IMR-90 (cell line): ENCODE measurements at regions not wholly inside any gene's neighbourhood (a gene's known extent, or its start where the extent isn't known, plus 50 kb on each side); places are given as distances from the start of the nearest gene placed in this dataset.

ENCODE experiments used
- ATAC-seq: fragments of 200-7000 bp; cut with Tn5 transposase; 2 replicates; pipeline ENCODE4 v1.9.1; 2020; ENCODE audit warnings: low read depth, mild to moderate bottlenecking, moderate library complexity
- BruUV-seq: library from RNA; stranded (reverse); fragments of 400-500 nt; replicated peaks from 2 replicates; lab custom pipeline; 2021; lab: Mats Ljungman, UMichigan
- CTCF ChIA-PET: fragments of 300-600 bp; formaldehyde crosslinking; extraction: SDS; loops from one replicate; lab custom pipeline; 2021; ENCODE audit warnings: antibody characterized with exemption; lab: Yijun Ruan, JAX
- POLR2A ChIA-PET: fragments of 300-600 bp; sonication (Branson Sonifier 250); formaldehyde crosslinking; loops from one replicate; lab custom pipeline; 2022; ENCODE audit warnings: antibody characterized with exemption; ENCODE audit not compliant: unreplicated experiment; lab: Charles Lee
- DNase-seq: peaks from one replicate; pipeline ENCODE4 v3.0.0; 2013
- H2AFZ ChIP-seq: replicated peaks from 2 replicates; pipeline ENCODE3; 2013; ENCODE audit warnings: low read length, mild to moderate bottlenecking; ENCODE audit not compliant: poor library complexity
- H2AK5ac ChIP-seq: 2 replicates; pipeline ENCODE4 v1.6.1; 2013; ENCODE audit warnings: low read depth, low read length, inconsistent platforms
- H2AK9ac ChIP-seq: replicated peaks from 2 replicates; pipeline ENCODE3; 2013; ENCODE audit warnings: mild to moderate bottlenecking, low read depth, low read length, moderate library complexity; ENCODE audit not compliant: poor library complexity
- H2BK120ac ChIP-seq: 2 replicates; pipeline ENCODE4 v1.6.1; 2013; ENCODE audit warnings: low read depth, low read length, inconsistent platforms
- H2BK15ac ChIP-seq: 3 replicates; pipeline ENCODE4 v1.6.1; 2013; ENCODE audit warnings: low read depth, low read length, inconsistent platforms
- H2BK20ac ChIP-seq: 2 replicates; pipeline ENCODE4 v1.6.1; 2013; ENCODE audit warnings: low read depth, mild to moderate bottlenecking, inconsistent platforms, low read length, moderate library complexity
- H2BK5ac ChIP-seq: 2 replicates; pipeline ENCODE4 v1.6.1; 2013; ENCODE audit warnings: mild to moderate bottlenecking, low read depth, low read length, inconsistent platforms; ENCODE audit not compliant: poor library complexity, severe bottlenecking
- H3K14ac ChIP-seq: replicated peaks from 2 replicates; pipeline ENCODE4 v1.6.1; 2013; ENCODE audit warnings: low read depth, low read length, inconsistent platforms
- H3K18ac ChIP-seq: 2 replicates; pipeline ENCODE4 v1.6.1; 2013; ENCODE audit warnings: low read depth, low read length, control low read depth
- H3K23ac ChIP-seq: 2 replicates; pipeline ENCODE4 v1.6.1; 2013; ENCODE audit warnings: low read depth, low read length, inconsistent platforms
- H3K27ac ChIP-seq: 2 replicates; pipeline ENCODE4 v1.5.1; 2013; ENCODE audit warnings: mild to moderate bottlenecking, control low read depth, low read length; ENCODE audit not compliant: insufficient read depth
- H3K27me3 ChIP-seq: 2 replicates; pipeline ENCODE4 v1.6.1; 2013; ENCODE audit warnings: low read length; ENCODE audit not compliant: control insufficient read depth, insufficient read depth
- H3K36me3 ChIP-seq: 2 replicates; pipeline ENCODE4 v1.6.1; 2013; ENCODE audit warnings: low read length, mixed read lengths; ENCODE audit not compliant: control insufficient read depth, insufficient read depth
- H3K4ac ChIP-seq: 2 replicates; pipeline ENCODE4 v1.6.1; 2013; ENCODE audit warnings: low read depth, low read length, inconsistent platforms
- H3K4me1 ChIP-seq: 2 replicates; pipeline ENCODE4 v1.6.1; 2013; ENCODE audit warnings: low read length, mixed read lengths; ENCODE audit not compliant: control insufficient read depth, insufficient read depth
- H3K4me2 ChIP-seq: 2 replicates; pipeline ENCODE4 v1.6.1; 2013; ENCODE audit warnings: low read depth, mild to moderate bottlenecking, control low read depth, low read length, moderate library complexity
- H3K4me3 ChIP-seq: 2 replicates; pipeline ENCODE4 v1.5.1; 2013; ENCODE audit warnings: low read depth, mild to moderate bottlenecking, control low read depth, low read length, moderate library complexity; ENCODE audit not compliant: insufficient read depth
- H3K56ac ChIP-seq: 2 replicates; pipeline ENCODE4 v1.6.1; 2013; ENCODE audit warnings: low read length, inconsistent platforms; ENCODE audit not compliant: insufficient read depth; ENCODE audit errors: extremely low read depth
- H3K79me1 ChIP-seq, 2 experiments: 2 replicates each; pipeline ENCODE4 v1.6.1; 2013; ENCODE audit warnings: low read length in 2 of 2, inconsistent platforms in 1 of 2, low read depth in 1 of 2
- H3K9ac ChIP-seq: 2 replicates; pipeline ENCODE4 v1.6.1; 2013; ENCODE audit warnings: low read depth, low read length, control low read depth
- H3K9me1 ChIP-seq: 2 replicates; pipeline ENCODE4 v1.6.1; 2013; ENCODE audit warnings: low read length, inconsistent platforms; ENCODE audit not compliant: insufficient read depth
- H3K9me3 ChIP-seq: 2 replicates; pipeline ENCODE4 v1.6.1; 2013; ENCODE audit warnings: low read length; ENCODE audit not compliant: control insufficient read depth, insufficient read depth
- H4K20me1 ChIP-seq: 2 replicates; pipeline ENCODE4 v1.6.1; 2013; ENCODE audit warnings: low read length, inconsistent platforms; ENCODE audit not compliant: insufficient read depth
- H4K5ac ChIP-seq: 2 replicates; pipeline ENCODE4 v1.6.1; 2013; ENCODE audit warnings: mild to moderate bottlenecking, low read depth, low read length, control low read depth
- H4K8ac ChIP-seq, 2 experiments: 2 replicates each; pipeline ENCODE4 v1.6.1; 2013; ENCODE audit warnings: low read depth in 2 of 2, low read length in 2 of 2, control low read depth in 1 of 2, inconsistent platforms in 1 of 2
- H4K91ac ChIP-seq: 2 replicates; pipeline ENCODE4 v1.6.1; 2013; ENCODE audit warnings: low read depth, low read length, inconsistent platforms; ENCODE audit not compliant: insufficient read depth
- BHLHE40 ChIP-seq: fragments of 150-350 bp; IDR thresholded peaks from 2 replicates; pipeline ENCODE4 v1.6.1; 2016; ENCODE audit warnings: mild to moderate bottlenecking, low read depth, low read length
- CTCF ChIP-seq: conservative IDR thresholded peaks from 2 replicates; pipeline ENCODE4 v1.5.1; 2012; ENCODE audit warnings: mild to moderate bottlenecking, low read depth, low read length, improper control_type of control experiment
- ELK1 ChIP-seq: fragments of 150-350 bp; IDR thresholded peaks from 2 replicates; pipeline ENCODE4 v1.6.1; 2016; ENCODE audit warnings: low read depth, mild to moderate bottlenecking, low read length, moderate library complexity, borderline replicate concordance
- MAFK ChIP-seq: IDR thresholded peaks from 2 replicates; pipeline ENCODE4 v1.6.1; 2012; ENCODE audit warnings: low read depth, low read length, improper control_type of control experiment
- MXI1 ChIP-seq: IDR thresholded peaks from 2 replicates; pipeline ENCODE4 v1.6.1; 2012; ENCODE audit warnings: low read depth, mild to moderate bottlenecking, low read length, moderate library complexity, borderline replicate concordance
- NFE2L2 ChIP-seq: fragments of 150-350 bp; IDR thresholded peaks from 2 replicates; pipeline ENCODE4 v1.6.1; 2016; ENCODE audit warnings: low read depth, mild to moderate bottlenecking, low read length
- POLR2A ChIP-seq: IDR thresholded peaks from 2 replicates; pipeline ENCODE4 v1.6.1; 2012; ENCODE audit warnings: mild to moderate bottlenecking, low read depth, low read length
- RFX5 ChIP-seq: IDR thresholded peaks from 2 replicates; pipeline ENCODE4 v1.8.0; 2012; ENCODE audit warnings: low read depth, mild to moderate bottlenecking, low read length, moderate library complexity
- WGBS, 2 experiments: methylation state at CpG; one replicate each; pipeline versions ENCODE4 v1.1.5 to v1.1.7; 2013; ENCODE audit warnings: missing lambda C conversion rate in 2 of 2; ENCODE audit not compliant: insufficient read length in 1 of 2; ENCODE audit errors: extremely low coverage in 2 of 2; 5-methylcytosine and 5-hydroxymethylcytosine counted together
- dilution Hi-C: fragments of 300-500 bp; cut with HindIII; formaldehyde crosslinking; loops from one replicate; pipeline ENCODE4 v1.14.3; 2018; ENCODE audit warnings: low sequenced_read_pairs; ENCODE audit not compliant: unreplicated experiment
- in situ Hi-C: fragments of 300-500 bp; cut with MboI; formaldehyde crosslinking; loops from 3 replicates; pipeline ENCODE4 v1.14.3; 2019; ENCODE audit warnings: low sequenced_read_pairs, inconsistent platforms, mixed read lengths
- intact Hi-C: fragments of 100-400 bp; cut with micrococcal nuclease; formaldehyde crosslinking; loops from 2 replicates; pipeline ENCODE4 v1.10.0; 2022

- no peak overlapping the region for H3K27ac ChIP-seq
- TF ChIP-seq MXI1, result no peak
- no peak for TF ChIP-seq CTCF
- TF ChIP-seq NFE2L2, result no peak
- no peak for TF ChIP-seq ELK1
- no peak for TF ChIP-seq BHLHE40
- no peak for TF ChIP-seq POLR2A
- no peak for TF ChIP-seq RFX5
- no peak for TF ChIP-seq MAFK
- ATAC-seq (no peak), DNase-seq (no peak)
- no peak overlapping the region for H3K23ac ChIP-seq
- H4K91ac ChIP-seq, result no peak overlapping the region
- no peaks in the 10 kb centered on the region for H3K36me3 ChIP-seq
- H3K56ac ChIP-seq, result no peak overlapping the region
- H4K20me1 ChIP-seq, result no peaks in the 10 kb centered on the region
- intact Hi-C loops, result no loop called here
- no peak overlapping the region for H2BK15ac ChIP-seq
- no peak overlapping the region for H2BK5ac ChIP-seq
- ChIA-PET CTCF (no interaction called here), POLR2A (no interaction called here)
- WGBS, 2 experiments, result no CpG with 5 or more reads among the region's 1 CpG
- no peaks in the 10 kb centered on the region for H3K79me1 ChIP-seq
- no peak overlapping the region for H3K14ac ChIP-seq
- peaks cover 2% of the 10 kb centered on the region; the same call in 1 of the 2 replicates for H3K27me3 ChIP-seq
- H3K4me1 ChIP-seq, result no peaks in the 10 kb centered on the region
- dilution Hi-C loops, result no loop called here
- H2BK120ac ChIP-seq, result no peak overlapping the region
- no peak overlapping the region for H3K4me3 ChIP-seq
- no peaks in the 10 kb centered on the region for H3K9me1 ChIP-seq
- H3K18ac ChIP-seq, result no peak overlapping the region
- no TSS peak for BruUV-seq
- H4K8ac ChIP-seq, result no peak overlapping the region
- no peak overlapping the region for H3K4ac ChIP-seq
- in situ Hi-C loops, result no loop called here
- H4K5ac ChIP-seq, result no peak overlapping the region
- no peak overlapping the region for H3K9ac ChIP-seq
- H3K4me2 ChIP-seq, result no peak overlapping the region
- H2AFZ ChIP-seq, result no peak overlapping the region
- H2AK5ac ChIP-seq, result no peak overlapping the region
- H2AK9ac ChIP-seq, result no peak overlapping the region
- H2BK20ac ChIP-seq, result no peak overlapping the region
- H3K9me3 ChIP-seq, result no peaks in the 10 kb centered on the region
Measured at GRCh38 chrX:131801066-131801465, 222.0 kb upstream of the STK26 start.
